ENCODE measurements at regions not wholly inside any gene's neighbourhood (a gene's known extent, or its start where the extent isn't known, plus 50 kb on each side); places are given as distances from the start of the nearest gene placed in this dataset.

DNA sequence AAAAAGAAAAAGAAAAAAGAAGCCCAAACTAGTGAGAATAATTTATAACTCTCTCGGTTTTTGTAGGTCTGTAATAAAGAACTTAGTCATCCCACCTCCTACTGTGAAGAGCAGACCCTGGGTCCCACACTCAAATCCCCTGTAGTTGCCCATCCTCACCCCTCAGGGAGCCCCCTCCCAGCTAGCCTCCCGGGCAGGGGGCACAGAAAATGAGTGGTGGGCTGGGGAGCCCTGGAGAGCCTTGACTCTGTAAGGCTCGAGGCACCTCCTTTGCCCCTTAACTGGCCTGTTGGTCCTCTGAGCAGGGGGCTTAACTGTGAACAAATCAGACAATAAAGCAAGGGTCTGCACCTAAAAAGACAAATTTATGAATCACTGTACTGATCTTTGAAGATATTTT is 57.5 kb upstream of the PRKACB start:
- Histone ChIP-seq H3K4me3 (no peak overlapping the region), H3K27ac (no peak overlapping the region), H3K79me2 (ENCODE audit: low read depth) (peaks cover 47% of the 10 kb centered on the region), H2AFZ (replicated peaks) (no peak overlapping the region), H3F3A (ENCODE audit: low read depth) (no peaks in the 10 kb centered on the region), H3K27me3 (no peaks in the 10 kb centered on the region), H3K9ac (no peak overlapping the region), H3K4me2 (no peak overlapping the region), H3K36me3 (no peaks in the 10 kb centered on the region), H3K9me3 (ENCODE audit: low read depth) (no peaks in the 10 kb centered on the region), H4K20me1 (ENCODE audit: low read depth) (peaks cover 9% of the 10 kb centered on the region), H3K4me1 (no peaks in the 10 kb centered on the region)
- no peak for DNase-seq (ENCODE audit: low spot score)
- Mint-ChIP-seq H3K27ac (no peak overlapping the region), H3K9me3 (no peaks in the 10 kb centered on the region), H3K4me1 (peaks cover 2% of the 10 kb centered on the region), H3K36me3 (peaks cover 16% of the 10 kb centered on the region), H3K4me3 (no peak overlapping the region), H3K27me3 (ENCODE audit: insufficient read depth, low read depth) (no peaks in the 10 kb centered on the region)
- TF ChIP-seq CTCF (IDR thresholded peaks at IDR 0.05) = no peak

- Histone ChIP-seq H3K4me2 (no peak overlapping the region), H3K79me2 (ENCODE audit: low read depth) (peaks cover 50% of the 10 kb centered on the region), H3K36me3 (no peaks in the 10 kb centered on the region), H3F3A (ENCODE audit: low read depth) (no peaks in the 10 kb centered on the region), H4K20me1 (ENCODE audit: low read depth) (peaks cover 9% of the 10 kb centered on the region), H3K9ac (no peak overlapping the region), H2AFZ (replicated peaks) (no peak overlapping the region), H3K4me1 (no peaks in the 10 kb centered on the region), H3K9me3 (ENCODE audit: low read depth) (no peaks in the 10 kb centered on the region), H3K27me3 (no peaks in the 10 kb centered on the region), H3K27ac (no peak overlapping the region), H3K4me3 (no peak overlapping the region)
- Mint-ChIP-seq H3K9me3 (no peaks in the 10 kb centered on the region), H3K4me1 (peaks cover 2% of the 10 kb centered on the region), H3K27ac (no peak overlapping the region), H3K36me3 (peaks cover 16% of the 10 kb centered on the region), H3K4me3 (no peak overlapping the region), H3K27me3 (ENCODE audit: insufficient read depth, low read depth) (no peaks in the 10 kb centered on the region)
- TF ChIP-seq EZH2 (IDR thresholded peaks at IDR 0.05) (no peak), CTCF (IDR thresholded peaks at IDR 0.05) (no peak), EZH2phosphoT487 (IDR thresholded peaks at IDR 0.05) (no peak)
- DNase-seq (ENCODE audit: low spot score) = no peak
These were observed 57.9 kb upstream of the PRKACB start for GRCh38 chr1:84086189-84086588.

DNA sequence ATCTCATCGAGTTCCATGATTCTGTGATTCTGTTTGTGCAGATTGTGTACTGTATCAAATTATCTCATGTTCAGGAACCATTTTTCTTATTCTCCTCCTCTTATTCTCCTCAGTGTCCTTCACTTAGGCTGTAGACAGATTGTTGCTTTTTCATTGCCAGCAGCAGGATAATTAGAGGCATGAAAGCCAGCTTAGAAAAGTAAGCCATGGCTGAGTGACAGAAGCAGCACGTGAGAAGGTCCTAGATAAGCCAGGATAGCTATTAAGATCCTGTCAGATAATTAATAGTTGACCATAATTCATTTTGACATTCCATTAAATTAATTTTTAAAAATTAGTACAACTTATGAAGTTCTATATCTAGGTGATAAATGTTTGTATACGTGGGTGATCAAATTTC is 60.8 kb upstream of the PRKACB start:
- H3K9ac ChIP-seq = no peak overlapping the region
- no peak overlapping the region for H3K4me2 ChIP-seq
- TF ChIP-seq CTCF (IDR thresholded peaks at IDR 0.05) (no peak), EZH2phosphoT487 (IDR thresholded peaks at IDR 0.05) (no peak), EZH2 (IDR thresholded peaks at IDR 0.05) (no peak)
- H3K36me3 ChIP-seq = no peaks in the 10 kb centered on the region
- no peak overlapping the region for H3K27ac ChIP-seq
- Mint-ChIP-seq H3K9me3 (no peaks in the 10 kb centered on the region), H3K4me3 (no peak overlapping the region), H3K27ac (no peak overlapping the region), H3K27me3 (ENCODE audit: insufficient read depth, low read depth) (no peaks in the 10 kb centered on the region), H3K4me1 (peaks cover 15% of the 10 kb centered on the region), H3K36me3 (peaks cover 16% of the 10 kb centered on the region)
- H3K4me3 ChIP-seq = no peak overlapping the region
- peaks cover 14% of the 10 kb centered on the region for H4K20me1 ChIP-seq (ENCODE audit: low read depth)
- H3F3A ChIP-seq (ENCODE audit: low read depth) = peaks cover 9% of the 10 kb centered on the region
- DNase-seq (ENCODE audit: low spot score) = no peak
- no peak overlapping the region for H2AFZ ChIP-seq (replicated peaks)
- H3K9me3 ChIP-seq (ENCODE audit: low read depth) = no peaks in the 10 kb centered on the region
- no peaks in the 10 kb centered on the region for H3K27me3 ChIP-seq
- peaks cover 6% of the 10 kb centered on the region for H3K4me1 ChIP-seq
- peaks cover 74% of the 10 kb centered on the region for H3K79me2 ChIP-seq (ENCODE audit: low read depth)

DNA sequence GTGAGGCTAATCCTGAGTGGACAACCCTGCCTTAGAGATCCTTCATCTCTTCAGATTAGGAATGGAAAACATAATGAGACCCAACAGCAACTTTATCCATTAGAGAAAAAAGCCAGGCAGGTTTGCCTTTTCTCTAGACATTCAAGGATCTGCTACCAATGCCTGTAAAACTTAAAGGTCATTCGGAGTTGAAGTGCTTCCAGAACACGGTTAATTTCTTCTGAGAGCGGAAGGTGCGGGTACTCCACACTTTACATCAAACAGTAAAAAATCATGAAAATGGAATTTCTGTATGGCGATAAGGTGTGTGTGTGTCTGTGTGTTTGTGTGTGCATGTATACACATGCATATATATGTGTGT is 65.2 kb upstream of the PRKACB start:
- no peak for DNase-seq (ENCODE audit: low spot score)
- H3K27ac Mint-ChIP-seq = peak overlapping the region; percentile 78
- Histone ChIP-seq H3K4me2 (peak overlapping the region; percentile 88), H3K4me3 (peak overlapping the region; percentile 85), H3K4me1 (peaks cover 13% of the 10 kb centered on the region), H3F3A (ENCODE audit: low read depth) (peaks cover 13% of the 10 kb centered on the region), H3K79me2 (ENCODE audit: low read depth) (peaks cover 76% of the 10 kb centered on the region), H3K27ac (no peak overlapping the region), H4K20me1 (ENCODE audit: low read depth) (peaks cover 14% of the 10 kb centered on the region), H3K9ac (peak overlapping the region; percentile 76), H3K9me3 (ENCODE audit: low read depth) (no peaks in the 10 kb centered on the region), H2AFZ (replicated peaks) (peak overlapping the region; percentile 95), H3K36me3 (peaks cover 7% of the 10 kb centered on the region), H3K27me3 (no peaks in the 10 kb centered on the region)
- no peak for TF ChIP-seq EZH2phosphoT487 (IDR thresholded peaks at IDR 0.05)
- no peak for TF ChIP-seq CTCF (IDR thresholded peaks at IDR 0.05)
- no peak for TF ChIP-seq EZH2 (IDR thresholded peaks at IDR 0.05)
- H3K9me3 Mint-ChIP-seq = no peaks in the 10 kb centered on the region
- no peaks in the 10 kb centered on the region for H3K27me3 Mint-ChIP-seq (ENCODE audit: insufficient read depth, low read depth)
- peaks cover 2% of the 10 kb centered on the region for H3K36me3 Mint-ChIP-seq
- H3K4me3 Mint-ChIP-seq = peak overlapping the region; percentile 95
- H3K4me1 Mint-ChIP-seq = peaks cover 20% of the 10 kb centered on the region

Data from neural progenitor cell (in vitro differentiated cells).